H9 (cell line): ENCODE measurements at regions not wholly inside any gene's neighbourhood (a gene's known extent, or its start where the extent isn't known, plus 50 kb on each side); places are given as distances from the start of the nearest gene placed in this dataset.
"Not testable (repeated sequence)": the region's sequence is repeated elsewhere in the genome, so short reads cannot be mapped to it uniquely, and the experiment has no call there.

ENCODE experiments used
- DNase-seq: peaks from one replicate; pipeline ENCODE4 v3.0.0-alpha.2; 2017
- H2AFZ ChIP-seq: one replicate; pipeline ENCODE4 v1.6.1; 2013; ENCODE audit warnings: mild to moderate bottlenecking, low read length, control low read depth, moderate library complexity
- H2AK5ac ChIP-seq: 2 replicates; pipeline ENCODE4 v1.6.1; 2013; ENCODE audit warnings: low read length, control low read depth, mixed read lengths; ENCODE audit not compliant: insufficient read length
- H2BK120ac ChIP-seq: one replicate; pipeline ENCODE4 v1.6.1; 2013; ENCODE audit warnings: low read depth, mild to moderate bottlenecking, low read length, control low read depth, inconsistent platforms; ENCODE audit not compliant: poor library complexity, severe bottlenecking
- H2BK12ac ChIP-seq: 2 replicates; pipeline ENCODE4 v1.6.1; 2013; ENCODE audit warnings: low read length, control low read depth, mixed read lengths, low read depth; ENCODE audit not compliant: insufficient read length
- H2BK15ac ChIP-seq: 2 replicates; pipeline ENCODE4 v1.6.1; 2013; ENCODE audit warnings: low read depth, low read length, control low read depth
- H2BK20ac ChIP-seq: one replicate; pipeline ENCODE4 v1.6.1; 2013; ENCODE audit warnings: low read depth, mild to moderate bottlenecking, low read length, control low read depth, inconsistent platforms; ENCODE audit not compliant: poor library complexity, severe bottlenecking
- H2BK5ac ChIP-seq: 2 replicates; pipeline ENCODE4 v1.6.1; 2013; ENCODE audit warnings: low read length, control low read depth, mixed read lengths; ENCODE audit not compliant: insufficient read length
- H3K14ac ChIP-seq: 2 replicates; pipeline ENCODE4 v1.6.1; 2013; ENCODE audit warnings: low read length, control low read depth; ENCODE audit not compliant: insufficient read depth
- H3K18ac ChIP-seq: 2 replicates; pipeline ENCODE4 v1.6.1; 2013; ENCODE audit warnings: low read depth, mild to moderate bottlenecking, mixed read lengths, low read length, control low read depth; ENCODE audit not compliant: insufficient read length
- H3K23ac ChIP-seq: 2 replicates; pipeline ENCODE4 v1.6.1; 2013; ENCODE audit warnings: low read length, control low read depth, mixed read lengths, low read depth; ENCODE audit not compliant: insufficient read length
- H3K23me2 ChIP-seq: 2 replicates; pipeline ENCODE4 v1.6.1; 2013; ENCODE audit warnings: low read depth, mild to moderate bottlenecking, mixed read lengths, low read length, control low read depth; ENCODE audit not compliant: insufficient read length, poor library complexity, severe bottlenecking
- H3K27ac ChIP-seq: 2 replicates; pipeline ENCODE4 v1.5.1; 2013; ENCODE audit warnings: low read length, control low read depth, mixed read lengths, low read depth; ENCODE audit not compliant: insufficient read length
- H3K27me3 ChIP-seq: 2 replicates; pipeline ENCODE4 v1.6.1; 2013; ENCODE audit warnings: low read length, control low read depth, inconsistent platforms; ENCODE audit not compliant: insufficient read depth
- H3K4ac ChIP-seq: 2 replicates; pipeline ENCODE4 v1.6.1; 2013; ENCODE audit warnings: low read depth, mild to moderate bottlenecking, control low read depth, inconsistent platforms, low read length, moderate library complexity
- H3K4me1 ChIP-seq: 2 replicates; pipeline ENCODE4 v1.6.1; 2013; ENCODE audit warnings: low read length, control low read depth, inconsistent platforms; ENCODE audit not compliant: insufficient read depth
- H3K4me2 ChIP-seq: 2 replicates; pipeline ENCODE4 v1.6.1; 2013; ENCODE audit warnings: low read length, control low read depth, mixed read lengths; ENCODE audit not compliant: insufficient read length, insufficient read depth
- H3K56ac ChIP-seq: 2 replicates; pipeline ENCODE4 v1.6.1; 2013; ENCODE audit warnings: low read depth, mild to moderate bottlenecking, mixed read lengths, low read length, control low read depth; ENCODE audit not compliant: insufficient read length
- H3K79me1 ChIP-seq: 2 replicates; pipeline ENCODE4 v1.6.1; 2013; ENCODE audit warnings: low read depth, mild to moderate bottlenecking, moderate library complexity, low read length, control low read depth, inconsistent platforms; ENCODE audit not compliant: insufficient read depth, poor library complexity, severe bottlenecking
- H3K79me2 ChIP-seq: 2 replicates; pipeline ENCODE4 v1.6.1; 2013; ENCODE audit warnings: low read length, control low read depth, inconsistent platforms; ENCODE audit not compliant: insufficient read depth
- H3K9ac ChIP-seq: 2 replicates; pipeline ENCODE4 v1.6.1; 2013; ENCODE audit warnings: low read length, control low read depth, mixed read lengths; ENCODE audit not compliant: insufficient read length; ENCODE audit errors: extremely low read depth
- H3K9me3 ChIP-seq: one replicate; pipeline ENCODE4 v1.6.1; 2013; ENCODE audit warnings: low read depth, low read length, inconsistent platforms; ENCODE audit not compliant: control insufficient read depth
- H3T11ph ChIP-seq: one replicate; pipeline ENCODE4 v1.6.1; 2013; ENCODE audit warnings: mild to moderate bottlenecking, low read length, control low read depth, inconsistent platforms
- H4K20me1 ChIP-seq: one replicate; pipeline ENCODE4 v1.6.1; 2013; ENCODE audit not compliant: control insufficient read depth, insufficient read length, insufficient read depth
- H4K5ac ChIP-seq: 2 replicates; pipeline ENCODE4 v1.6.1; 2013; ENCODE audit warnings: low read depth, mild to moderate bottlenecking, mixed read lengths, low read length, control low read depth; ENCODE audit not compliant: insufficient read length
- H4K8ac ChIP-seq: replicated peaks from 2 replicates; pipeline ENCODE4 v1.6.1; 2013; ENCODE audit warnings: low read length, control low read depth, mixed read lengths, low read depth; ENCODE audit not compliant: insufficient read length
- H4K91ac ChIP-seq: 2 replicates; pipeline ENCODE4 v1.6.1; 2013; ENCODE audit warnings: low read depth, mild to moderate bottlenecking, moderate library complexity, mixed read lengths, low read length, control low read depth; ENCODE audit not compliant: insufficient read length
- H3K27ac Mint-ChIP-seq, 3 experiments: 2 replicates in 2 of 3; 3 replicates in 1 of 3; pipeline ENCODE4 v1.8.0; 2020 to 2021; ENCODE audit warnings: mixed read lengths in 3 of 3, mild to moderate bottlenecking in 1 of 3, moderate library complexity in 1 of 3
- H3K27me3 Mint-ChIP-seq: 2 replicates; pipeline ENCODE4 v1.8.0; 2021; ENCODE audit warnings: low read depth, mild to moderate bottlenecking, moderate library complexity, mixed read lengths
- H3K36me3 Mint-ChIP-seq, 3 experiments: 2 replicates in 2 of 3; 3 replicates in 1 of 3; pipeline ENCODE4 v1.8.0; 2020 to 2021; ENCODE audit warnings: low read depth in 3 of 3, mixed read lengths in 3 of 3; ENCODE audit not compliant: insufficient read depth in 1 of 3
- H3K4me1 Mint-ChIP-seq, 2 experiments: 2 replicates each; pipeline ENCODE4 v1.8.0; 2020; ENCODE audit warnings: mixed read lengths in 2 of 2
- H3K4me3 Mint-ChIP-seq, 2 experiments: 2 replicates in 1 of 2; 3 replicates in 1 of 2; pipeline ENCODE4 v1.8.0; 2020 to 2021; ENCODE audit warnings: mild to moderate bottlenecking in 2 of 2, mixed read lengths in 2 of 2, moderate library complexity in 1 of 2
- H3K9me3 Mint-ChIP-seq, 2 experiments: 2 replicates in 1 of 2; 3 replicates in 1 of 2; pipeline ENCODE4 v1.8.0; 2020; ENCODE audit warnings: mild to moderate bottlenecking in 2 of 2, mixed read lengths in 2 of 2, moderate library complexity in 1 of 2
- WGBS: extraction: QIAGEN DNeasy Blood & Tissue Kit; methylation state at CpG from one replicate; pipeline ENCODE4 v1.1.7; 2013; ENCODE audit warnings: missing lambda C conversion rate, low lambda C conversion rate, mixed read lengths; ENCODE audit not compliant: insufficient read length; ENCODE audit errors: extremely low coverage; 5-methylcytosine and 5-hydroxymethylcytosine counted together

DNA sequence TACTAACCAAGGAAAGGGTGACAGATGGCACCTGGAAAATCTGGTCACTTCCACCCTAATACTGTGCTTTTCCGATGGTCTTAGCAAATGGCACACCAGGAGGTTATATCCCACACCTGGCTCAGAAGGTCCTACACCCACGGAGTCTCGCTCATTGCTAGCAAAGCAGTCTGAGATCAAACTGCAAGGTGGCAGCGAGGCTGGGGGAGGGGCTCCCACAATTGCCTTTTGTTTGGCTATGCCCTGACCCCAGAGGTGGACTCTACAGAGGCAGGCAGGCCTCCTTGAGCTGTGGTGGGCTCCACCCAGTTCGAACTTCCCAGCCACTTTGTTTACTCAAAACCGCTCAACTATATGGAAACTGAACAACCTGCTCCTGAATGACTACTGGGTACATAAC lies 50.3 kb upstream of the UGT2B15 start:
- H2BK5ac ChIP-seq = not testable (repeated sequence)

More for the DNA sequence above, 50.3 kb upstream of the UGT2B15 start:
- not testable (repeated sequence) for H3K23ac ChIP-seq, H3K27me3 ChIP-seq, H3K4ac ChIP-seq, H2BK120ac ChIP-seq, H3K18ac ChIP-seq, H4K8ac ChIP-seq, H3K27ac ChIP-seq, H3K56ac ChIP-seq, H3K4me1 ChIP-seq, H3K14ac ChIP-seq, H2AFZ ChIP-seq, DNase-seq, H4K20me1 ChIP-seq, H3K4me1 Mint-ChIP-seq, H3K4me3 Mint-ChIP-seq, H3T11ph ChIP-seq, H3K27ac Mint-ChIP-seq, H3K79me1 ChIP-seq, H3K9me3 ChIP-seq, H2BK20ac ChIP-seq, H3K23me2 ChIP-seq, H3K4me2 ChIP-seq, H3K9ac ChIP-seq, H3K27me3 Mint-ChIP-seq, H2BK12ac ChIP-seq, H4K91ac ChIP-seq, H3K79me2 ChIP-seq, H2AK5ac ChIP-seq, H4K5ac ChIP-seq, H2BK15ac ChIP-seq
- H3K9me3 Mint-ChIP-seq = peaks cover 8 to 18% of the 10 kb centered on the region in 2 experiments; a peak in 3 of 5 replicates
- H3K36me3 Mint-ChIP-seq = peaks cover 3 to 20% (median 5%) of the 10 kb centered on the region in 3 experiments
- WGBS = no CpG with 5 or more reads among the region's 6 CpGs
